ENCODE measurements at regions not wholly inside any gene's neighbourhood (a gene's known extent, or its start where the extent isn't known, plus 50 kb on each side); places are given as distances from the start of the nearest gene placed in this dataset.

DNA sequence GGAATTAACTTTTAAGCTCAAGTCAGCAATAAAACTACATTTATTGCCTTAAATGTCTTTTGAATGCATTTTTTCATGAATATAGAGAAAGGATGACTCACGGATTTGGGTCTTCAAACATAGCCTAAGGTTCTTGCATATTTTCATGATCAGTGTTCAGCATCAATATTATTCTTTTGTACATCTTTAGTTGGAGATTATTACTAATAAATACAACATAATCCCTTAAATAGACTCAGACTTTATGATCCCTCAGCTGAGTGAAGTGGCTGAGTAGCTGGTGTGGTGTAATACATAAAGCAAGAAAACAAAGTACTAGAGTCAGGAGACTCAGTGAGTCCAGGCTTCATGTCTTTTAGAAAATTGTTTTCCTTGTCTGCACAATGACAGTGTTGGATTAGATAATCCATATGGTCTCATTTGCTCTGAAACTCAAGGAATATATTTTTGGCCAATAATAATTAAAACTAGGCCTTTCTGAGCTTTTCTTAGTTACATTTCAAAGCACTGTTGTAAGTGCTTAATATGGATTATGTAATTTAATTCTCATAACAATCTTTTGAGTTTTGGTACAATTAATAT lies 78.3 kb upstream of the UNC5C start:
- Histone ChIP-seq H3K27me3 (ENCODE audit: insufficient read depth) (no peaks in the 10 kb centered on the region), H2AFZ (ENCODE audit: low read depth) (no peak overlapping the region), H3K79me2 (ENCODE audit: insufficient read depth) (no peaks in the 10 kb centered on the region), H3K27ac (ENCODE audit: low read depth in 2 of 2, low read length in 1 of 2) (peak overlapping the region in 1 of 2 experiments; percentile 45; a peak in 1 of 4 replicates), H3K4me1 (ENCODE audit: control insufficient read depth in 1 of 2, insufficient read depth in 2 of 2, low read depth in 1 of 2, low read length in 1 of 2) (0 out of 4 replicates have a peak, but pooled peaks cover 0 to 5% of the 10 kb centered on the region in 2 experiments), H3K9ac (no peak overlapping the region), H3K4me2 (no peak overlapping the region), H3F3A (replicated peaks; ENCODE audit: insufficient read depth) (peaks cover 12% of the 10 kb centered on the region), H3K9me2 (no peaks in the 10 kb centered on the region), H3K9me3 (no peaks in the 10 kb centered on the region), H3K36me3 (replicated peaks in 1 of 2; ENCODE audit: control insufficient read depth in 1 of 2, insufficient read depth in 2 of 2, low read length in 1 of 2) (no peaks in the 10 kb centered on the region), H4K20me1 (ENCODE audit: insufficient read depth) (no peaks in the 10 kb centered on the region), H3K4me3 (ENCODE audit: low read depth in 2 of 2, low read length in 1 of 2) (no peak overlapping the region)
- no peak for DNase-seq
- ChIA-PET POLR2A (no interaction called here), CTCF (interaction anchor here (0.8 to 1.6 kb wide), 2 partner anchors 10 to 17 kb away, joined by 3 to 7 read pairs; no protein-coding TSS in a partner anchor)
- TF ChIP-seq RAD21 (IDR thresholded peaks at IDR 0.05; ENCODE audit: low read length) (no peak), POLR2AphosphoS5 (IDR thresholded peaks at IDR 0.05; ENCODE audit: low read depth, low read length) (no peak), MAX (IDR thresholded peaks at IDR 0.05; ENCODE audit: low read depth) (no peak), GATA2 (CRISPR knock-in tag; IDR thresholded peaks at IDR 0.05) (no peak), TEAD4 (IDR thresholded peaks at IDR 0.05; ENCODE audit: borderline replicate concordance, insufficient read depth) (no peak), EP300 (IDR thresholded peaks at IDR 0.05; ENCODE audit: borderline replicate concordance in 1 of 2, low read depth in 1 of 2, low read length in 1 of 2) (no peak), GABPA (IDR thresholded peaks at IDR 0.05; ENCODE audit: low read depth) (no peak), JUND (IDR thresholded peaks at IDR 0.05) (no peak), RXRA (IDR thresholded peaks at IDR 0.05; ENCODE audit: borderline replicate concordance, low read depth) (no peak), CHD2 (IDR thresholded peaks at IDR 0.05; ENCODE audit: low read length, partially characterized antibody) (no peak), REST (IDR thresholded peaks at IDR 0.05; ENCODE audit: low read depth, low read length) (no peak), EZH2phosphoT487 (IDR thresholded peaks at IDR 0.05; ENCODE audit: borderline replicate concordance, low read depth) (no peak), RFX5 (IDR thresholded peaks at IDR 0.05; ENCODE audit: low read length) (no peak), NFIC (IDR thresholded peaks at IDR 0.05; ENCODE audit: borderline replicate concordance) (no peak), YY1 (IDR thresholded peaks at IDR 0.05; ENCODE audit: low read depth) (no peak), MXI1 (IDR thresholded peaks at IDR 0.05; ENCODE audit: low read depth, low read length) (no peak), CTCF (IDR thresholded peaks at IDR 0.05) (no peak), TAF1 (IDR thresholded peaks at IDR 0.05; ENCODE audit: borderline replicate concordance, low read depth, low read length) (no peak)
- TF ChIP-seq, protein P1, sequence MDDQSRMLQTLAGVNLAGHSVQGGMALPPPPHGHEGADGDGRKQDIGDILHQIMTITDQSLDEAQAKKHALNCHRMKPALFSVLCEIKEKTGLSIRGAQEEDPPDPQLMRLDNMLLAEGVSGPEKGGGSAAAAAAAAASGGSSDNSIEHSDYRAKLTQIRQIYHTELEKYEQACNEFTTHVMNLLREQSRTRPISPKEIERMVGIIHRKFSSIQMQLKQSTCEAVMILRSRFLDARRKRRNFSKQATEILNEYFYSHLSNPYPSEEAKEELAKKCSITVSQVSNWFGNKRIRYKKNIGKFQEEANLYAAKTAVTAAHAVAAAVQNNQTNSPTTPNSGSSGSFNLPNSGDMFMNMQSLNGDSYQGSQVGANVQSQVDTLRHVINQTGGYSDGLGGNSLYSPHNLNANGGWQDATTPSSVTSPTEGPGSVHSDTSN (IDR thresholded peaks at IDR 0.05), result no peak
- TF ChIP-seq, protein P2, sequence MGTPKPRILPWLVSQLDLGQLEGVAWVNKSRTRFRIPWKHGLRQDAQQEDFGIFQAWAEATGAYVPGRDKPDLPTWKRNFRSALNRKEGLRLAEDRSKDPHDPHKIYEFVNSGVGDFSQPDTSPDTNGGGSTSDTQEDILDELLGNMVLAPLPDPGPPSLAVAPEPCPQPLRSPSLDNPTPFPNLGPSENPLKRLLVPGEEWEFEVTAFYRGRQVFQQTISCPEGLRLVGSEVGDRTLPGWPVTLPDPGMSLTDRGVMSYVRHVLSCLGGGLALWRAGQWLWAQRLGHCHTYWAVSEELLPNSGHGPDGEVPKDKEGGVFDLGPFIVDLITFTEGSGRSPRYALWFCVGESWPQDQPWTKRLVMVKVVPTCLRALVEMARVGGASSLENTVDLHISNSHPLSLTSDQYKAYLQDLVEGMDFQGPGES (IDR thresholded peaks at IDR 0.05; ENCODE audit: low read depth, low read length), result no peak
- 86% methylated on average over 1 of the region's 1 CpG for WGBS (ENCODE audit: low lambda C conversion rate)

All from SK-N-SH (cell line).